ENCODE measurements at regions not wholly inside any gene's neighbourhood (a gene's known extent, or its start where the extent isn't known, plus 50 kb on each side); places are given as distances from the start of the nearest gene placed in this dataset.

- no peaks in the 10 kb centered on the region for H3K27me3 ChIP-seq (ENCODE audit: control insufficient read depth, insufficient read depth, low read length)
- no peak for TF ChIP-seq CTCF (IDR thresholded peaks at IDR 0.05; ENCODE audit: borderline replicate concordance, extremely low read depth, insufficient read depth)
- no peak overlapping the region for H3K27ac ChIP-seq (ENCODE audit: low read depth in 2 of 2, low read length in 2 of 2)
These were observed 181.3 kb downstream of the LYPLAL1 start for GRCh38 chr1:219354962-219355361.

GRCh38 chr1:219352961-219353651 is 179.4 kb downstream of the LYPLAL1 start:
- no peak overlapping the region for H3K27ac ChIP-seq (ENCODE audit: low read depth in 2 of 2, low read length in 2 of 2)
- H3K4me1 ChIP-seq (ENCODE audit: control insufficient read depth in 2 of 3, insufficient read depth in 2 of 3, low read depth in 1 of 3, low read length in 3 of 3), result no peaks in the 10 kb centered on the region
- H3K4me3 ChIP-seq (ENCODE audit: low read length in 3 of 3), result no peak overlapping the region
- TF ChIP-seq CTCF (IDR thresholded peaks at IDR 0.05; ENCODE audit: borderline replicate concordance, extremely low read depth, insufficient read depth), result no peak
- H3K27me3 ChIP-seq (ENCODE audit: control insufficient read depth, insufficient read depth, low read length), result no peaks in the 10 kb centered on the region
- DNase-seq (no peak), FAIRE-seq (no peak)
- intact Hi-C loops (cut with DNase I), result no loop called here
- no peaks in the 10 kb centered on the region for H3K36me3 ChIP-seq (ENCODE audit: control insufficient read depth in 2 of 3, insufficient read depth in 3 of 3, low read length in 3 of 3)
- no peak overlapping the region for H3K9ac ChIP-seq (ENCODE audit: low read length in 3 of 3)
- no peaks in the 10 kb centered on the region for H3K9me3 ChIP-seq (ENCODE audit: control insufficient read depth in 2 of 3, insufficient read depth in 1 of 3, low read length in 3 of 3)

More at GRCh38 chr1:219354962-219355361, 181.3 kb downstream of the LYPLAL1 start:
- Histone ChIP-seq H3K9ac (ENCODE audit: low read length in 3 of 3) (no peak overlapping the region), H3K9me3 (ENCODE audit: control insufficient read depth in 2 of 3, insufficient read depth in 1 of 3, low read length in 3 of 3) (no peaks in the 10 kb centered on the region), H3K4me3 (ENCODE audit: low read length in 3 of 3) (no peak overlapping the region), H3K4me1 (ENCODE audit: control insufficient read depth in 2 of 3, insufficient read depth in 2 of 3, low read depth in 1 of 3, low read length in 3 of 3) (no peaks in the 10 kb centered on the region), H3K36me3 (ENCODE audit: control insufficient read depth in 2 of 3, insufficient read depth in 3 of 3, low read length in 3 of 3) (no peaks in the 10 kb centered on the region)
- intact Hi-C loops (cut with DNase I), result no loop called here
- DNase-seq (no peak), FAIRE-seq (no peak)

- DNase-seq (no peak), FAIRE-seq (no peak)
- Histone ChIP-seq H3K27ac (ENCODE audit: low read depth in 2 of 2, low read length in 2 of 2) (no peak overlapping the region), H3K4me3 (ENCODE audit: low read length in 3 of 3) (no peak overlapping the region), H3K36me3 (ENCODE audit: control insufficient read depth in 2 of 3, insufficient read depth in 3 of 3, low read length in 3 of 3) (no peaks in the 10 kb centered on the region), H3K4me1 (ENCODE audit: control insufficient read depth in 2 of 3, insufficient read depth in 2 of 3, low read depth in 1 of 3, low read length in 3 of 3) (no peaks in the 10 kb centered on the region), H3K27me3 (ENCODE audit: control insufficient read depth, insufficient read depth, low read length) (no peaks in the 10 kb centered on the region), H3K9ac (ENCODE audit: low read length in 3 of 3) (no peak overlapping the region), H3K9me3 (ENCODE audit: control insufficient read depth in 2 of 3, insufficient read depth in 1 of 3, low read length in 3 of 3) (peaks cover 0 to 7% (median 5%) of the 10 kb centered on the region in 3 donors)
- intact Hi-C loops (cut with DNase I), result no loop called here
- TF ChIP-seq CTCF (IDR thresholded peaks at IDR 0.05; ENCODE audit: borderline replicate concordance, extremely low read depth, insufficient read depth), result no peak
These were observed 176.7 kb downstream of the LYPLAL1 start for GRCh38 chr1:219350172-219350931.

Data from kidney (tissue), 13 donors.